HepG2 (cell line): ENCODE measurements at regions not wholly inside any gene's neighbourhood (a gene's known extent, or its start where the extent isn't known, plus 50 kb on each side); places are given as distances from the start of the nearest gene placed in this dataset.
"Not testable (repeated sequence)": the region's sequence is repeated elsewhere in the genome, so short reads cannot be mapped to it uniquely, and the experiment has no call there.

Source experiments
- ATAC-seq: fragments of 200-7000 bp; cut with Tn5 transposase; 3 replicates; pipeline ENCODE4 v1.9.1; 2020; ENCODE audit warnings: mild to moderate bottlenecking, moderate library complexity
- BruUV-seq: library from RNA; stranded (reverse); fragments of 400-500 nt; replicated peaks from 2 replicates; lab custom pipeline; 2021; lab: Mats Ljungman, UMichigan
- CTCF ChIA-PET: fragments of 300-600 bp; formaldehyde crosslinking; extraction: SDS; loops from one replicate; lab custom pipeline; 2021; ENCODE audit warnings: low total read pairs, inconsistent platforms, low intra/inter-chr PET ratio; lab: Yijun Ruan, JAX
- POLR2A ChIA-PET: fragments of 350-600 bp; sonication (Branson Sonifier 250); formaldehyde crosslinking; loops from one replicate; lab custom pipeline; 2020; ENCODE audit warnings: antibody characterized with exemption, inconsistent platforms; lab: Yijun Ruan, JAX
- DNase-seq: peaks from one replicate; pipeline ENCODE4 v3.0.0-alpha.2; 2015; ENCODE audit warnings: low spot score
- FAIRE-seq: peaks from 3 replicates; lab custom pipeline; 2011; peaks lifted over from hg19 to GRCh38; lab: Jason Lieb, UNC
- H2AFZ ChIP-seq: one replicate; pipeline ENCODE4 v1.6.1; 2011; ENCODE audit warnings: low read length, inconsistent platforms
- H3K27ac ChIP-seq: fragments of 300-600 bp; 3 replicates; pipeline ENCODE4 v1.8.0; 2011; ENCODE audit warnings: mixed run types, mild to moderate bottlenecking, mixed read lengths, low read length, inconsistent platforms; ENCODE audit not compliant: insufficient read depth; ENCODE audit errors: extremely low read length
- H3K27me3 ChIP-seq, 2 experiments: fragments of 200-600 bp in 1 of 2; 2 replicates in 1 of 2; 3 replicates in 1 of 2; pipeline versions ENCODE4 v1.6.0 to v1.8.0; 2011; ENCODE audit warnings: low read length in 2 of 2, mild to moderate bottlenecking in 2 of 2, moderate library complexity in 2 of 2, inconsistent platforms in 1 of 2; ENCODE audit not compliant: insufficient read depth in 2 of 2, control insufficient read depth in 1 of 2
- H3K36me3 ChIP-seq, 2 experiments: fragments of 200-600 bp in 1 of 2; replicated peaks in 1 of 2; 2 replicates in 1 of 2; 3 replicates in 1 of 2; pipeline versions ENCODE4 v1.5.1 to v1.8.0; 2011; ENCODE audit warnings: low read length in 2 of 2, inconsistent platforms in 1 of 2; ENCODE audit not compliant: insufficient read depth in 2 of 2, control insufficient read depth in 1 of 2
- H3K4me1 ChIP-seq: 2 replicates; pipeline ENCODE4 v1.5.1; 2012; ENCODE audit warnings: low read length, inconsistent platforms; ENCODE audit not compliant: insufficient read depth
- H3K4me2 ChIP-seq: 2 replicates; pipeline ENCODE4 v1.6.0; 2011; ENCODE audit warnings: low read depth, low read length, inconsistent platforms
- H3K4me3 ChIP-seq, 3 experiments: fragments of 200-600 bp in 1 of 3; sonication (generic), shearing (Covaris generic) in 1 of 3; replicated peaks in 1 of 3; 2 replicates each; pipeline ENCODE4 v1.5.1; 2011 to 2016; ENCODE audit warnings: low read length in 3 of 3, inconsistent platforms in 2 of 3, low read depth in 2 of 3, mild to moderate bottlenecking in 2 of 3, control low read depth in 1 of 3, mixed read lengths in 1 of 3; ENCODE audit not compliant: insufficient read depth in 1 of 3
- H3K79me2 ChIP-seq: one replicate; pipeline ENCODE4 v1.6.1; 2011; ENCODE audit warnings: low read length, inconsistent platforms; ENCODE audit not compliant: insufficient read depth
- H3K9ac ChIP-seq: 2 replicates; pipeline ENCODE4 v1.6.0; 2011; ENCODE audit warnings: mild to moderate bottlenecking, low read depth, low read length, inconsistent platforms; ENCODE audit not compliant: insufficient read depth
- H3K9me3 ChIP-seq: 2 replicates; pipeline ENCODE4 v1.5.1; 2012; ENCODE audit warnings: mild to moderate bottlenecking, low read length
- H4K20me1 ChIP-seq: 2 replicates; pipeline ENCODE4 v1.6.0; 2011; ENCODE audit warnings: inconsistent platforms, mild to moderate bottlenecking, low read length, moderate library complexity; ENCODE audit not compliant: insufficient read depth
- ARID2 ChIP-seq: sonication (generic); formaldehyde crosslinking; IDR thresholded peaks from 2 replicates; pipeline ENCODE4 v1.8.1; 2022; ENCODE audit warnings: mild to moderate bottlenecking, missing genetic modification reagents, borderline replicate concordance
- ATF1 ChIP-seq: IDR thresholded peaks from 2 replicates; pipeline ENCODE4 v1.6.1; 2016; ENCODE audit warnings: mild to moderate bottlenecking, control low read depth
- ATF7 ChIP-seq, 2 experiments: fragments of 450-650 bp in 1 of 2; sonication (generic) in 1 of 2; formaldehyde crosslinking in 1 of 2; IDR thresholded peaks; 2 replicates each; pipeline versions ENCODE4 v1.4.0 to v1.6.1; 2016 to 2020; ENCODE audit warnings: antibody characterized with exemption in 1 of 2, mild to moderate bottlenecking in 1 of 2, missing genetic modification reagents in 1 of 2
- PHB2 ChIP-seq: fragments of 450-650 bp; IDR thresholded peaks from 2 replicates; pipeline ENCODE4 v1.6.1; 2018; ENCODE audit not compliant: partially characterized antibody
- PRMT3 ChIP-seq: sonication (generic); formaldehyde crosslinking; IDR thresholded peaks from 2 replicates; pipeline ENCODE4 v1.8.1; 2022; ENCODE audit warnings: low read depth, mild to moderate bottlenecking, moderate library complexity, missing genetic modification reagents, borderline replicate concordance
- SNAI1 ChIP-seq: sonication (generic); formaldehyde crosslinking; IDR thresholded peaks from 2 replicates; pipeline ENCODE4 v1.5.0; 2020; ENCODE audit warnings: mild to moderate bottlenecking, missing genetic modification reagents, borderline replicate concordance
- ZNF10 ChIP-seq: sonication (generic); formaldehyde crosslinking; IDR thresholded peaks from 2 replicates; pipeline ENCODE4 v1.4.0; 2020; ENCODE audit warnings: mild to moderate bottlenecking, low read depth, missing genetic modification reagents, borderline replicate concordance
- ZNF282 ChIP-seq: fragments of 450-650 bp; IDR thresholded peaks from 2 replicates; pipeline ENCODE4 v1.6.1; 2018; ENCODE audit not compliant: partially characterized antibody
- WGBS: methylation state at CpG from one replicate; pipeline ENCODE4 v1.1.6; 2017; ENCODE audit warnings: low lambda C conversion rate; 5-methylcytosine and 5-hydroxymethylcytosine counted together
- in situ Hi-C: cut with HindIII; loops from 2 replicates; pipeline ENCODE4 v1.10.0; 2017; ENCODE audit warnings: low pct_unique_long_range_greater_than_20kb; ENCODE audit not compliant: extremely low pct_ligation_motif_present
- intact Hi-C: fragments of 100-400 bp; cut with micrococcal nuclease; formaldehyde crosslinking; loops from one replicate; pipeline ENCODE4 v1.10.0; 2022; ENCODE audit not compliant: unreplicated experiment
- TF ChIP-seq, protein P1 (sequence below): sonication (generic); formaldehyde crosslinking; IDR thresholded peaks from 2 replicates; pipeline ENCODE4 v1.4.0; 2020; ENCODE audit warnings: missing genetic modification reagents, borderline replicate concordance

DNA sequence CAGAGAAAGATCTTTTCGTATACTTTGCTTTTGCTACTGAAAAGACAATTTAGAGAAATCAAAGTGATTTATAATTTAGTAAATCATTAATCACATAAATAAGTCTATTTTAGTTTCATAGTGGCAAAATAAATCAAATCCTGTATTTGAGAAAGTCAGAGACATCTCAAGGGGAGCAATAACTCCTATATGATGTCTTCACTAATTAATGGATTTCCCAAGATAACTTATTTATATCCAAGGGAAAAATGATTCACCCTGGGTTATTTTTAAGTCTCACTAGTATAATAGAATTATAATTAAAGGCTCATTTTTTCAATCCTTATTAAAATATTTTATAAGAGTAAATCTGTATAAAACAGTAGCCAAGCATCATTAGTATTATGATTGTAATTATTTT lies 177.8 kb upstream of the GIMD1 start (continued):
- TF ChIP-seq ZNF10 (no peak), ZNF282 (no peak), PHB2 (no peak), ATF1 (no peak), PRMT3 (CRISPR knock-in tag) (no peak), SNAI1 (CRISPR knock-in tag) (no peak), ARID2 (CRISPR knock-in tag) (no peak)
- TF ChIP-seq, protein P1, sequence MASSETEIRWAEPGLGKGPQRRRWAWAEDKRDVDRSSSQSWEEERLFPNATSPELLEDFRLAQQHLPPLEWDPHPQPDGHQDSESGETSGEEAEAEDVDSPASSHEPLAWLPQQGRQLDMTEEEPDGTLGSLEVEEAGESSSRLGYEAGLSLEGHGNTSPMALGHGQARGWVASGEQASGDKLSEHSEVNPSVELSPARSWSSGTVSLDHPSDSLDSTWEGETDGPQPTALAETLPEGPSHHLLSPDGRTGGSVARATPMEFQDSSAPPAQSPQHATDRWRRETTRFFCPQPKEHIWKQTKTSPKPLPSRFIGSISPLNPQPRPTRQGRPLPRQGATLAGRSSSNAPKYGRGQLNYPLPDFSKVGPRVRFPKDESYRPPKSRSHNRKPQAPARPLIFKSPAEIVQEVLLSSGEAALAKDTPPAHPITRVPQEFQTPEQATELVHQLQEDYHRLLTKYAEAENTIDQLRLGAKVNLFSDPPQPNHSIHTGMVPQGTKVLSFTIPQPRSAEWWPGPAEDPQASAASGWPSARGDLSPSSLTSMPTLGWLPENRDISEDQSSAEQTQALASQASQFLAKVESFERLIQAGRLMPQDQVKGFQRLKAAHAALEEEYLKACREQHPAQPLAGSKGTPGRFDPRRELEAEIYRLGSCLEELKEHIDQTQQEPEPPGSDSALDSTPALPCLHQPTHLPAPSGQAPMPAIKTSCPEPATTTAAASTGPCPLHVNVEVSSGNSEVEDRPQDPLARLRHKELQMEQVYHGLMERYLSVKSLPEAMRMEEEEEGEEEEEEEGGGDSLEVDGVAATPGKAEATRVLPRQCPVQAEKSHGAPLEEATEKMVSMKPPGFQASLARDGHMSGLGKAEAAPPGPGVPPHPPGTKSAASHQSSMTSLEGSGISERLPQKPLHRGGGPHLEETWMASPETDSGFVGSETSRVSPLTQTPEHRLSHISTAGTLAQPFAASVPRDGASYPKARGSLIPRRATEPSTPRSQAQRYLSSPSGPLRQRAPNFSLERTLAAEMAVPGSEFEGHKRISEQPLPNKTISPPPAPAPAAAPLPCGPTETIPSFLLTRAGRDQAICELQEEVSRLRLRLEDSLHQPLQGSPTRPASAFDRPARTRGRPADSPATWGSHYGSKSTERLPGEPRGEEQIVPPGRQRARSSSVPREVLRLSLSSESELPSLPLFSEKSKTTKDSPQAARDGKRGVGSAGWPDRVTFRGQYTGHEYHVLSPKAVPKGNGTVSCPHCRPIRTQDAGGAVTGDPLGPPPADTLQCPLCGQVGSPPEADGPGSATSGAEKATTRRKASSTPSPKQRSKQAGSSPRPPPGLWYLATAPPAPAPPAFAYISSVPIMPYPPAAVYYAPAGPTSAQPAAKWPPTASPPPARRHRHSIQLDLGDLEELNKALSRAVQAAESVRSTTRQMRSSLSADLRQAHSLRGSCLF (CRISPR knock-in tag), result no peak

DNA sequence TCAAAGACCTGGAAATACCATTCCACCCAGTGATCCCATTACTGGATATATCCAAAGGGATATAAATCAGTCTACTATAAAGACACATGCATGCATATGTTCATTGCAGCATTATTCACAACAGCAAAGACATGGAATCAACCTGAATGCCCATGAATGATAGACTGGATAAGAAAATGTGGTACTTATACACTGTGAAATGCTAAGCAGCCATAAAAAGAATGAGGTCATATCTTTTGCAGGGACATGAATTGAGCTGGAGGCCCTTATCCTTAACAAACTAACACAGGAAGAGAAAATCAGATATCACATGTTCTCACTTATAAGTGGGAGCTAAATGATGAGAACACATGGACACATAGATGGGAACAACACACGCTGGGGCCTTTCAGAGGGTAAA lies 174.0 kb upstream of the GIMD1 start:
- H3K4me1 ChIP-seq; H3K4me3 ChIP-seq; H3K36me3 ChIP-seq; H3K79me2 ChIP-seq; ATAC-seq; H3K27ac ChIP-seq; POLR2A ChIA-PET; H3K27me3 ChIP-seq; BruUV-seq; H3K9ac ChIP-seq; TF ChIP-seq ATF7 (CRISPR knock-in tag; IDR thresholded peaks at IDR 0.05): not testable (repeated sequence)
- TF ChIP-seq ATF7 (IDR thresholded peaks at IDR 0.05), result 0 out of 2 replicates have a peak, but pooled peaks have one; percentile 5
- TF ChIP-seq, all 625 proteins: peak for 1; not testable (repeated sequence) for 624
- in situ Hi-C loops, intact Hi-C loops, H3K9me3 ChIP-seq, H3K4me2 ChIP-seq, H4K20me1 ChIP-seq, FAIRE-seq, H2AFZ ChIP-seq, CTCF ChIA-PET, DNase-seq: not testable (repeated sequence)
- 61% methylated on average over 1 of the region's 1 CpG for WGBS
